Natural killer cell treated with Interleukin-12 subunit alpha and Interleukin-12 subunit beta and Interleukin-15 and Interleukin-18, amount 100 ng/mL, for 72 hours (primary cell): ENCODE measurements at regions not wholly inside any gene's neighbourhood (a gene's known extent, or its start where the extent isn't known, plus 50 kb on each side); places are given as distances from the start of the nearest gene placed in this dataset.

ENCODE experiments used
- ATAC-seq, 2 donors: fragments of 150-1000 bp; cut with Tn5 transposase in 1 of 2; sonication (Bioruptor Pico), chemical (Tn5 transposase) in 1 of 2; 2 replicates each; pipeline ENCODE4 v1.10.0; 2021
- DNase-seq: peaks from one replicate; pipeline ENCODE4 v3.0.0; 2022; ENCODE audit warnings: low spot score
- H3K27ac Mint-ChIP-seq, 2 donors: 1 replicate in 1 of 2; 2 replicates in 1 of 2; pipeline ENCODE4 v1.8.0; 2022; ENCODE audit warnings: mixed read lengths in 2 of 2, mild to moderate bottlenecking in 1 of 2, moderate library complexity in 1 of 2
- H3K27me3 Mint-ChIP-seq, 2 donors: 1 replicate in 1 of 2; 2 replicates in 1 of 2; pipeline ENCODE4 v1.8.0; 2022; ENCODE audit warnings: mixed read lengths in 2 of 2
- H3K36me3 Mint-ChIP-seq: one replicate; pipeline ENCODE4 v1.8.0; 2022; ENCODE audit warnings: mixed read lengths
- H3K4me1 Mint-ChIP-seq, 2 donors: 1 replicate in 1 of 2; 2 replicates in 1 of 2; pipeline ENCODE4 v1.8.0; 2022; ENCODE audit warnings: low read depth in 2 of 2, mixed read lengths in 2 of 2, mild to moderate bottlenecking in 1 of 2
- H3K4me3 Mint-ChIP-seq: one replicate; pipeline ENCODE4 v1.8.0; 2022; ENCODE audit warnings: mixed read lengths
- H3K9me3 Mint-ChIP-seq: 2 replicates; pipeline ENCODE4 v1.8.0; 2022; ENCODE audit warnings: mixed read lengths

GRCh38 chr6:134510920-134511319 is 193.0 kb upstream of the SGK1 start:
- no peak overlapping the region for H3K27ac Mint-ChIP-seq
- no peak for ATAC-seq
- H3K4me3 Mint-ChIP-seq: no peak overlapping the region
- H3K27me3 Mint-ChIP-seq: peaks cover 0 to 5% of the 10 kb centered on the region in 2 donors
- no peaks in the 10 kb centered on the region for H3K36me3 Mint-ChIP-seq
- no peaks in the 10 kb centered on the region for H3K4me1 Mint-ChIP-seq
- no peak for DNase-seq
- no peaks in the 10 kb centered on the region for H3K9me3 Mint-ChIP-seq

GRCh38 chr6:134510142-134510541 is 192.2 kb upstream of the SGK1 start:
- Mint-ChIP-seq H3K4me3 (no peak overlapping the region), H3K4me1 (no peaks in the 10 kb centered on the region), H3K27ac (no peak overlapping the region), H3K9me3 (no peaks in the 10 kb centered on the region), H3K36me3 (no peaks in the 10 kb centered on the region), H3K27me3 (peaks cover 0 to 5% of the 10 kb centered on the region in 2 donors)
- no peak for ATAC-seq
- no peak for DNase-seq

GRCh38 chr6:134508862-134509498 is 191.1 kb upstream of the SGK1 start:
- H3K9me3 Mint-ChIP-seq: no peaks in the 10 kb centered on the region
- no peak for ATAC-seq
- H3K36me3 Mint-ChIP-seq: no peaks in the 10 kb centered on the region

GRCh38 chr6:134506162-134506561 is 188.2 kb upstream of the SGK1 start:
- Mint-ChIP-seq H3K27ac (no peak overlapping the region), H3K4me1 (no peaks in the 10 kb centered on the region), H3K36me3 (no peaks in the 10 kb centered on the region), H3K4me3 (no peak overlapping the region), H3K27me3 (peaks cover 0 to 3% of the 10 kb centered on the region in 2 donors), H3K9me3 (no peaks in the 10 kb centered on the region)
- ATAC-seq: no peak
- DNase-seq: no peak

More at GRCh38 chr6:134508862-134509498, 191.1 kb upstream of the SGK1 start:
- no peaks in the 10 kb centered on the region for H3K4me1 Mint-ChIP-seq
- no peak for DNase-seq
- peaks cover 0 to 5% of the 10 kb centered on the region in 2 donors for H3K27me3 Mint-ChIP-seq
- no peak overlapping the region for H3K27ac Mint-ChIP-seq
- H3K4me3 Mint-ChIP-seq: no peak overlapping the region

- DNase-seq (no peak), ATAC-seq (no peak)
- H3K36me3 Mint-ChIP-seq: no peaks in the 10 kb centered on the region
- no peaks in the 10 kb centered on the region for H3K4me1 Mint-ChIP-seq
- H3K4me3 Mint-ChIP-seq: no peak overlapping the region
- H3K27ac Mint-ChIP-seq: no peak overlapping the region
- H3K9me3 Mint-ChIP-seq: no peaks in the 10 kb centered on the region
- H3K27me3 Mint-ChIP-seq: peaks cover 0 to 3% of the 10 kb centered on the region in 2 donors
Measured at GRCh38 chr6:134503585-134504281, 185.8 kb upstream of the SGK1 start.

- ATAC-seq: no peak
- no peaks in the 10 kb centered on the region for H3K9me3 Mint-ChIP-seq
- H3K27ac Mint-ChIP-seq: no peak overlapping the region
Measured at GRCh38 chr6:134502614-134503549, 185.0 kb upstream of the SGK1 start.

GRCh38 chr6:134495890-134496248 is 178.0 kb upstream of the SGK1 start:
- Mint-ChIP-seq H3K36me3 (no peaks in the 10 kb centered on the region), H3K9me3 (no peaks in the 10 kb centered on the region), H3K4me3 (no peak overlapping the region), H3K27me3 (peaks cover 6 to 20% of the 10 kb centered on the region in 2 donors), H3K27ac (no peak overlapping the region), H3K4me1 (no peaks in the 10 kb centered on the region)
- DNase-seq: no peak
- no peak for ATAC-seq

More at GRCh38 chr6:134502614-134503549, 185.0 kb upstream of the SGK1 start:
- Mint-ChIP-seq H3K4me3 (no peak overlapping the region), H3K27me3 (peaks cover 5 to 7% of the 10 kb centered on the region in 2 donors), H3K36me3 (no peaks in the 10 kb centered on the region), H3K4me1 (no peaks in the 10 kb centered on the region)
- DNase-seq: no peak

- no peaks in the 10 kb centered on the region for H3K9me3 Mint-ChIP-seq
- H3K4me3 Mint-ChIP-seq: no peak overlapping the region
- H3K4me1 Mint-ChIP-seq: no peaks in the 10 kb centered on the region
- peaks cover 6 to 20% of the 10 kb centered on the region in 2 donors for H3K27me3 Mint-ChIP-seq
- H3K27ac Mint-ChIP-seq: no peak overlapping the region
- DNase-seq (no peak), ATAC-seq (no peak)
- no peaks in the 10 kb centered on the region for H3K36me3 Mint-ChIP-seq
Measured at GRCh38 chr6:134495203-134495889, 177.4 kb upstream of the SGK1 start.

- ATAC-seq (no peak), DNase-seq (no peak)
- Mint-ChIP-seq H3K9me3 (no peaks in the 10 kb centered on the region), H3K27me3 (peaks cover 6 to 23% of the 10 kb centered on the region in 2 donors), H3K27ac (no peak overlapping the region), H3K4me3 (no peak overlapping the region), H3K36me3 (no peaks in the 10 kb centered on the region), H3K4me1 (no peaks in the 10 kb centered on the region)
Measured at GRCh38 chr6:134493789-134494188, 175.9 kb upstream of the SGK1 start.

GRCh38 chr6:134491477-134491876 is 173.6 kb upstream of the SGK1 start:
- Mint-ChIP-seq H3K36me3 (peaks cover 4% of the 10 kb centered on the region), H3K4me1 (no peaks in the 10 kb centered on the region), H3K9me3 (peaks cover 3% of the 10 kb centered on the region), H3K27ac (no peak overlapping the region), H3K27me3 (peaks cover 2 to 28% of the 10 kb centered on the region in 2 donors), H3K4me3 (no peak overlapping the region)
- DNase-seq: no peak
- no peak for ATAC-seq

- no peak overlapping the region for H3K4me3 Mint-ChIP-seq
- H3K27ac Mint-ChIP-seq: no peak overlapping the region
- peaks cover 2 to 5% of the 10 kb centered on the region in 2 donors for H3K4me1 Mint-ChIP-seq
- H3K9me3 Mint-ChIP-seq: peaks cover 3% of the 10 kb centered on the region
- peaks cover 5 to 8% of the 10 kb centered on the region in 2 donors for H3K27me3 Mint-ChIP-seq
- no peaks in the 10 kb centered on the region for H3K36me3 Mint-ChIP-seq
- DNase-seq (no peak), ATAC-seq (no peak)
Measured at GRCh38 chr6:134482593-134483270, 164.8 kb upstream of the SGK1 start.

GRCh38 chr6:134481966-134482365 is 164.1 kb upstream of the SGK1 start:
- H3K36me3 Mint-ChIP-seq: no peaks in the 10 kb centered on the region
- peak in 1 of 2 donors; percentile 17 for ATAC-seq
- no peak overlapping the region for H3K4me3 Mint-ChIP-seq
- no peak overlapping the region for H3K27ac Mint-ChIP-seq
- H3K27me3 Mint-ChIP-seq: peaks cover 5 to 8% of the 10 kb centered on the region in 2 donors
- DNase-seq: no peak
- peaks cover 2 to 5% of the 10 kb centered on the region in 2 donors for H3K4me1 Mint-ChIP-seq
- peaks cover 3% of the 10 kb centered on the region for H3K9me3 Mint-ChIP-seq

- DNase-seq (no peak), ATAC-seq (no peak)
- no peak overlapping the region for H3K4me3 Mint-ChIP-seq
- H3K9me3 Mint-ChIP-seq: no peaks in the 10 kb centered on the region
- no peak overlapping the region for H3K27ac Mint-ChIP-seq
- H3K27me3 Mint-ChIP-seq: peaks cover 5 to 8% of the 10 kb centered on the region in 2 donors
- H3K36me3 Mint-ChIP-seq: no peaks in the 10 kb centered on the region
- peaks cover 2 to 5% of the 10 kb centered on the region in 2 donors for H3K4me1 Mint-ChIP-seq
Measured at GRCh38 chr6:134480593-134480992, 162.7 kb upstream of the SGK1 start.
